Endodermal cell (in vitro differentiated cells): ENCODE measurements at regions not wholly inside any gene's neighbourhood (a gene's known extent, or its start where the extent isn't known, plus 50 kb on each side); places are given as distances from the start of the nearest gene placed in this dataset.

Experiments
- DNase-seq: peaks from one replicate; pipeline ENCODE4 v3.0.0-alpha.2; 2017
- H3K27ac ChIP-seq: 2 replicates; pipeline ENCODE4 v1.5.1; 2013; ENCODE audit warnings: mild to moderate bottlenecking, low read depth, low read length, moderate library complexity
- H3K27me3 ChIP-seq: 2 replicates; pipeline ENCODE4 v1.6.1; 2013; ENCODE audit warnings: mild to moderate bottlenecking, low read length, moderate library complexity; ENCODE audit not compliant: insufficient read depth, control insufficient read depth, poor library complexity, severe bottlenecking
- H3K36me3 ChIP-seq: 2 replicates; pipeline ENCODE4 v1.7.0; 2013; ENCODE audit warnings: mild to moderate bottlenecking, low read length, moderate library complexity; ENCODE audit not compliant: control insufficient read depth, insufficient read depth
- H3K4me1 ChIP-seq: one replicate; pipeline ENCODE4 v1.7.0; 2013; ENCODE audit warnings: low read length; ENCODE audit not compliant: control insufficient read depth, insufficient read depth
- H3K4me3 ChIP-seq: 2 replicates; pipeline ENCODE4 v1.5.1; 2013; ENCODE audit warnings: mild to moderate bottlenecking, low read length, moderate library complexity
- H3K9ac ChIP-seq: 2 replicates; pipeline ENCODE4 v1.6.1; 2013; ENCODE audit warnings: mild to moderate bottlenecking, low read length, moderate library complexity; ENCODE audit not compliant: poor library complexity, severe bottlenecking; ENCODE audit errors: extremely low read depth
- H3K9me3 ChIP-seq: 2 replicates; pipeline ENCODE4 v1.6.1; 2013; ENCODE audit warnings: mild to moderate bottlenecking, low read length, moderate library complexity; ENCODE audit not compliant: control insufficient read depth
- H3K27ac Mint-ChIP-seq: 2 replicates; pipeline ENCODE4 v1.8.0; 2020; ENCODE audit warnings: mixed read lengths
- H3K27me3 Mint-ChIP-seq: 2 replicates; pipeline ENCODE4 v1.8.0; 2021; ENCODE audit warnings: mild to moderate bottlenecking, mixed read lengths; ENCODE audit not compliant: insufficient read depth
- H3K36me3 Mint-ChIP-seq: 2 replicates; pipeline ENCODE4 v1.8.0; 2020; ENCODE audit warnings: low read depth, mixed read lengths
- H3K4me1 Mint-ChIP-seq: 2 replicates; pipeline ENCODE4 v1.8.0; 2020; ENCODE audit warnings: mixed read lengths
- H3K4me3 Mint-ChIP-seq: 2 replicates; pipeline ENCODE4 v1.8.0; 2020; ENCODE audit warnings: mild to moderate bottlenecking, moderate library complexity, mixed read lengths
- H3K9me3 Mint-ChIP-seq: 2 replicates; pipeline ENCODE4 v1.8.0; 2020; ENCODE audit warnings: mild to moderate bottlenecking, mixed read lengths
- WGBS, 2 experiments: methylation state at CpG; one replicate each; pipeline versions ENCODE4 v1.1.5 to v1.1.7; 2013; ENCODE audit warnings: missing lambda C conversion rate in 2 of 2, mixed read lengths in 1 of 2; ENCODE audit not compliant: insufficient coverage in 1 of 2, insufficient read length in 1 of 2; 5-methylcytosine and 5-hydroxymethylcytosine counted together
- TF ChIP-seq, protein P1 (sequence below): fragments of 200-600 bp; sonication (generic); conservative IDR thresholded peaks from 2 replicates; pipeline ENCODE4 v1.5.0; 2021; ENCODE audit warnings: antibody characterized with exemption, mild to moderate bottlenecking

DNA sequence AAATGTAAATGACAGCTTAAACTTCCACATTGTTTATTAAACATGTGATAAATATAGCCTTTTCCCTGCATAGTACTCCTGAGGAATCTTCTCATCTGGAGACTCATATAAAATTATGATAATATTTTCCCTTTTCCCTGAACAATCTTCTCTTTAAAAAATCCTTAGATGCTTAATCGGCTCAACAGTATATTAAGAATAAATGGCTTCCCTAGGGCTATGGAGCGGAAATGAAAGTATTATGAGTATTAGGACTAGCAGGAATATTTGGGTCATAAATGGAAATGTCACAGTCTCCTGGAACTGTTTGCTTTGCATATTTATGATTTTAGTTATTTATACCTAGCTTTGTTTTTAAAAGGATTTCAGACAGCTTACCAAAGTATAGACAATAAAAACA, 200.7 kb upstream of the PDE5A start:
- Mint-ChIP-seq H3K4me3 (no peak overlapping the region), H3K9me3 (peaks cover 3% of the 10 kb centered on the region), H3K27ac (no peak overlapping the region), H3K4me1 (no peaks in the 10 kb centered on the region), H3K27me3 (no peaks in the 10 kb centered on the region), H3K36me3 (no peaks in the 10 kb centered on the region)
- DNase-seq: no peak
- H3K4me1 ChIP-seq: no peaks in the 10 kb centered on the region
- no peaks in the 10 kb centered on the region for H3K27me3 ChIP-seq
- H3K4me3 ChIP-seq: no peak overlapping the region
- no peak overlapping the region for H3K27ac ChIP-seq
- TF ChIP-seq, protein P1, sequence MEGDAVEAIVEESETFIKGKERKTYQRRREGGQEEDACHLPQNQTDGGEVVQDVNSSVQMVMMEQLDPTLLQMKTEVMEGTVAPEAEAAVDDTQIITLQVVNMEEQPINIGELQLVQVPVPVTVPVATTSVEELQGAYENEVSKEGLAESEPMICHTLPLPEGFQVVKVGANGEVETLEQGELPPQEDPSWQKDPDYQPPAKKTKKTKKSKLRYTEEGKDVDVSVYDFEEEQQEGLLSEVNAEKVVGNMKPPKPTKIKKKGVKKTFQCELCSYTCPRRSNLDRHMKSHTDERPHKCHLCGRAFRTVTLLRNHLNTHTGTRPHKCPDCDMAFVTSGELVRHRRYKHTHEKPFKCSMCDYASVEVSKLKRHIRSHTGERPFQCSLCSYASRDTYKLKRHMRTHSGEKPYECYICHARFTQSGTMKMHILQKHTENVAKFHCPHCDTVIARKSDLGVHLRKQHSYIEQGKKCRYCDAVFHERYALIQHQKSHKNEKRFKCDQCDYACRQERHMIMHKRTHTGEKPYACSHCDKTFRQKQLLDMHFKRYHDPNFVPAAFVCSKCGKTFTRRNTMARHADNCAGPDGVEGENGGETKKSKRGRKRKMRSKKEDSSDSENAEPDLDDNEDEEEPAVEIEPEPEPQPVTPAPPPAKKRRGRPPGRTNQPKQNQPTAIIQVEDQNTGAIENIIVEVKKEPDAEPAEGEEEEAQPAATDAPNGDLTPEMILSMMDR: no peak
- 96 to 100% methylated on average over 1 to 2 of the region's 2 CpGs for WGBS, 2 experiments
- H3K9me3 ChIP-seq: no peaks in the 10 kb centered on the region
- H3K36me3 ChIP-seq: no peaks in the 10 kb centered on the region
- H3K9ac ChIP-seq: no peak overlapping the region

DNA sequence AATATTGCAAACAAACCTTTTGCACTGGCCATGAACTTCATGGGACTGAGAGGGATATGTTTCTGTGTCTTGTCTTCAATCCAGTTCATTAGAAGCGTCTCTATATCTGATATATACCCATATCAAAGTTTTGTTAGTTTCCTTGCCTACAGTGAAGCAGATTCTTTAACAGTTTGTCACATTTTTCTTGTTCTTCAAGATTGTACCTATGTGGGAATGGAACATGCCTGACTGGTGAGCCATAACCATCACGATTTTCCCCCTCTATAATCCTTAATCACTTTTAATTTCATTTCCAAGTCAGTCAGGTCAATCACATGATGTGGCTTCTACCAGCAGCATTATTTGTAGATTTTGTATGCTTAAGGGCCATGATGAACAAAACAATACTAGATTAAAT, 197.1 kb upstream of the PDE5A start:
- no peaks in the 10 kb centered on the region for H3K36me3 ChIP-seq
- H3K9me3 ChIP-seq: no peaks in the 10 kb centered on the region
- Mint-ChIP-seq H3K27me3 (no peaks in the 10 kb centered on the region), H3K4me3 (no peak overlapping the region), H3K27ac (no peak overlapping the region), H3K9me3 (no peaks in the 10 kb centered on the region), H3K36me3 (no peaks in the 10 kb centered on the region), H3K4me1 (no peaks in the 10 kb centered on the region)
- no peaks in the 10 kb centered on the region for H3K4me1 ChIP-seq
- H3K27ac ChIP-seq: no peak overlapping the region
- no peak overlapping the region for H3K4me3 ChIP-seq
- 67 to 91% methylated on average over 1 to 2 of the region's 2 CpGs for WGBS, 2 experiments
- H3K27me3 ChIP-seq: no peaks in the 10 kb centered on the region
- no peak for DNase-seq
- TF ChIP-seq, protein P1: no peak
- H3K9ac ChIP-seq: no peak overlapping the region

DNA sequence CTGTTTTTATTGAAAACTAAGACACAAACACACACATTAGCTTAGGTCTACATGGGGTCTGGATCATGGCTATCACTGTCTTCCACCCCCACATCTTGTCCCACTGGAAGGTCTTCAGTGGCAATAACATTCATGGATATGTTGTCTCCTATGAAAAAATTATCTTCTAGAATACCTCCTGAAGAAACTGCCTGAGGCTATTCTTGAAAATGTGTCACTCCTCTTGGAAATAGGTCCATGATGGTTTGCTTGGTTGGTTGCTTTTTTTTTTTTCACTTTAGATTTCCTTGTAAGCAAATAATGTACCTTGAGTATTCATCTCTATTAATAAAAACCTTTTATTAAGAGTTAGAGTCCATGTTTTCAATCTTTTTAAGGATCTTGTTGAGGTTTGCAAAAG, 195.3 kb upstream of the PDE5A start:
- H3K4me3 Mint-ChIP-seq: no peak overlapping the region
- H3K27me3 ChIP-seq: no peaks in the 10 kb centered on the region
- H3K27me3 Mint-ChIP-seq: no peaks in the 10 kb centered on the region

More for the DNA sequence above, 195.3 kb upstream of the PDE5A start:
- no peak overlapping the region for H3K4me3 ChIP-seq
- no peak overlapping the region for H3K9ac ChIP-seq
- TF ChIP-seq, protein P1: no peak
- H3K27ac Mint-ChIP-seq: no peak overlapping the region
- no peaks in the 10 kb centered on the region for H3K9me3 Mint-ChIP-seq
- H3K4me1 Mint-ChIP-seq: no peaks in the 10 kb centered on the region
- H3K36me3 Mint-ChIP-seq: no peaks in the 10 kb centered on the region
- H3K36me3 ChIP-seq: no peaks in the 10 kb centered on the region
- no peak for DNase-seq
- H3K4me1 ChIP-seq: no peaks in the 10 kb centered on the region
- H3K27ac ChIP-seq: no peak overlapping the region
- no peaks in the 10 kb centered on the region for H3K9me3 ChIP-seq
